GM12892 (cell line): ENCODE measurements at regions not wholly inside any gene's neighbourhood (a gene's known extent, or its start where the extent isn't known, plus 50 kb on each side); places are given as distances from the start of the nearest gene placed in this dataset.

Experiments
- POLR2A ChIP-seq: IDR thresholded peaks from 2 replicates; pipeline ENCODE4 v1.6.1; 2011; ENCODE audit warnings: low read depth, low read length, control low read depth
- POLR2AphosphoS5 ChIP-seq: IDR thresholded peaks from 2 replicates; pipeline ENCODE4 v1.6.1; 2011; ENCODE audit warnings: low read depth, low read length, control low read depth
- TAF1 ChIP-seq: IDR thresholded peaks from 2 replicates; pipeline ENCODE4 v1.6.1; 2011; ENCODE audit warnings: low read depth, mild to moderate bottlenecking, control low read depth, low read length, borderline replicate concordance

GRCh38 chr15:79170256-79170664 is 79.7 kb upstream of the RASGRF1 start:
- TF ChIP-seq POLR2AphosphoS5 = no peak
- no peak for TF ChIP-seq POLR2A
- no peak for TF ChIP-seq TAF1
